IPS-18c (cell line): ENCODE measurements at regions not wholly inside any gene's neighbourhood (a gene's known extent, or its start where the extent isn't known, plus 50 kb on each side); places are given as distances from the start of the nearest gene placed in this dataset.

Experiments
- H3K4me3 ChIP-seq: 2 replicates; pipeline ENCODE4 v1.7.0; 2013; ENCODE audit warnings: low read depth, mild to moderate bottlenecking, low read length, moderate library complexity; ENCODE audit not compliant: insufficient read depth
- H3K9me3 ChIP-seq: one replicate; pipeline ENCODE4 v1.6.1; 2013; ENCODE audit warnings: mild to moderate bottlenecking, low read length, moderate library complexity; ENCODE audit not compliant: control insufficient read depth, insufficient read depth

DNA sequence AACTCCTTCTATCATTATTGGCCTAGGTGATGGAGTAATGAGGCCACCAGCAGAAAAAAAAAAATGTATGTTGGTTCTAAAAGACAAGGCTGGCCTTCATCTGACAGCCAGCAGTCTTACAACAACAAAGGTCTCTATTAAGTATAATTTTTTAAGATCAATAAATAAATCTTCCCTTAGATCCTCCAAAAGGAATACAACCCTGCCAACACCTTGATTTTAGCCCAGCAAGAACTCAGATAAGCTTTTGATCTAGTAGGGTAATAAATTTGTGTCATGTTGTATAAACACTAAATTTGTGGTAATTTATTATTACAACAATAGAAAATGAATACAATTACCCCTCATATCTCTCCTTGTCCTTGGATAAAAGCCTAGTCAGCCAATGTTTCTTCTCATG is 633.2 kb upstream of the FAM174A start:
- Histone ChIP-seq H3K4me3 (no peak overlapping the region), H3K9me3 (no peaks in the 10 kb centered on the region)

GRCh38 chr5:99900302-99900852 is 634.8 kb upstream of the FAM174A start:
- H3K9me3 ChIP-seq: no peaks in the 10 kb centered on the region

DNA sequence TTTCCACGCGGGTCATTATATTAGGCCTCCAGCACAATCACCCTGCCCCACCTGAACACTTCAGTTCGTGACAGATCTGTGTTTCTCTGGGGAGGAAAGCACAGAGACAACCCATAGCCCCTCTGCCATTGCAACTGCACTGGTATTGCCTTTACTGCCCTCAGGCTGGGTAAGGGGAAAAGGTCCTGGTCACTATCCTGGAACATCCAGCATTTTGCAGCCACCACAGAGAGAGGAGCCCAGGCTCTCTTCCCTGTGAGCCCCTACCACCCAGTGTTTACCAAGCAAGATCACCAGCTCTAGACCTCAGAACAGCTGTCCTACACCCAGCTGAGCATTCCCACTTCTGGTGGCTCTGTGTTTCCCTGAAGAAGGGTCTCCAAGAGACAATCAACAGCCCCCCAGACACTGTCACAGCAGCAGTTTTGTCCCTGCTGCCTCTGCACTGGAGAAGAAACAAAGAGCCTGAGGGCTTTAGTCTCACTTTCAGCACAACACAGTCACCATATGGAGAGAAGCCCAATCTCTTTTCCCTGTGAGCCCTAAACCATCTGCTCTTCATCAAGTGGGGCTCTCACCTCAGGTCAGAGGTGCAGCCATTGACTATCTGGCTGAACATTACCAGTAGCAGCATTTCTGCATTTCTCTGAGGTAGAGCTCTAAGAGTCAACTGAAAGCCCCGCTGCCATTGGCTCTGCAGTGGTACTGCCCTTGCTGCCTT is 655.2 kb upstream of the FAM174A start:
- H3K9me3 ChIP-seq: no peaks in the 10 kb centered on the region
- H3K4me3 ChIP-seq: no peak overlapping the region

More at GRCh38 chr5:99900302-99900852, 634.8 kb upstream of the FAM174A start:
- H3K4me3 ChIP-seq: no peak overlapping the region

- no peak overlapping the region for H3K4me3 ChIP-seq
- H3K9me3 ChIP-seq: no peaks in the 10 kb centered on the region
Observed at GRCh38 chr5:99878830-99879229, 656.3 kb upstream of the FAM174A start.

GRCh38 chr5:99866740-99867139 is 668.4 kb upstream of the FAM174A start:
- Histone ChIP-seq H3K4me3 (no peak overlapping the region), H3K9me3 (no peaks in the 10 kb centered on the region)

DNA sequence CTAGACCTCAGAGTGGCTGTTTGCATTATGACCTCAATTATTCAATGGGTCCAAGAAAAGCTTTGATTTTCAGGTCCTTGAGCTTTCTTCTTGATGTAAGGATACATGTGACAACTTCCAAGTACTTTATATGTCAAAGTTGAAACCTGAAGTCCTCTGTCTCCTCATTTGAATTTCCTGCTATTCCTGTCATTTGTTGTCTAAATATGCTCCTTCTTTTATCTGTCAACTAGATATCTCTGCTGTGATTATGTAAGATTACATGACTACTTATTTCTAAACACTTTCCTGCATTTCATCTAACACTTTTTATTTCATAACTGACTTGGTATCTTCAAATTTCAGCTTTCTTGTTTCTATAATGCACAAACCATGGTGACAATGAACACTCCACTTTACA is 670.0 kb upstream of the FAM174A start:
- H3K4me3 ChIP-seq: no peak overlapping the region
- no peaks in the 10 kb centered on the region for H3K9me3 ChIP-seq

DNA sequence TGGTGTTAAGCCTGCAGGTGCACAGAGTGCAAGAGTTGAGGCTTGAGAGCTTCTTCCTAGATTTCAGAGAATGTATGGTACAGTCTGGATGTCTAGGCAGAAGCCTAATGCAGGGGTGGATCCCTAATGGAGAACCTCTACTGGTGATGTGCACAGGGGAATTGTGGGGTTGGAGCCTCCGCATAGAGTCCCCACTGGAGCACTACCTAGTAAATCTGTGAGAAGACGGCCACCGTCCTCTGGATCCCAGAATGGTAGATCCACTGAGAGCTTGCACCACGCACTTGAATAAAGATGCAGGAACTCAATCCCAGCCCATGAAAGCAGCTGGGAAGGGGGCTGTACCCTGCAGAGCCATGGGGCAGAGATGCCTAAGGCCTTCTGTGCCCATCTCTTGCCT is 699.4 kb upstream of the FAM174A start:
- H3K9me3 ChIP-seq: no peaks in the 10 kb centered on the region
- H3K4me3 ChIP-seq: no peak overlapping the region

GRCh38 chr5:99827136-99827535 is 708.0 kb upstream of the FAM174A start:
- H3K9me3 ChIP-seq: no peaks in the 10 kb centered on the region
- H3K4me3 ChIP-seq: no peak overlapping the region

DNA sequence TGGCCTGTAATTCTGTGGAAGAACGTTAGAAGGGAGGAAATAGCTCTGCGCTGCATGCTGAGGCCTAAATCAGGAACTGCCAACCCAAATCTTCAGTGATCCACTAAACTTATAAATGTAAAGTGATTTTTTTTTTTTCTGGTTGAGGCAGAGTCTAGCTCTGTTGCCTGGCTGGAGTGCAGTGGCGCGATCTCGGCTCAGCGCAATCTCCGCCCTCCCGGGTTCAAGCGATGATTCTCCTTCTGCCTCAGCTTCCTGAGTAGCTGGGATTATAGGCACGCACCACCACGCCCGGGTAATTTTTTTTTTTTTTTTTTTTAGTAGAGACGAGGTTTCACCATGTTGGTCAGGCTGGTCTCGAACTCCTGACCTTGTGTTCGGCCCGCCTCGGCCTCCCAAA is 717.4 kb upstream of the FAM174A start:
- Histone ChIP-seq H3K4me3 (no peak overlapping the region), H3K9me3 (no peaks in the 10 kb centered on the region)

DNA sequence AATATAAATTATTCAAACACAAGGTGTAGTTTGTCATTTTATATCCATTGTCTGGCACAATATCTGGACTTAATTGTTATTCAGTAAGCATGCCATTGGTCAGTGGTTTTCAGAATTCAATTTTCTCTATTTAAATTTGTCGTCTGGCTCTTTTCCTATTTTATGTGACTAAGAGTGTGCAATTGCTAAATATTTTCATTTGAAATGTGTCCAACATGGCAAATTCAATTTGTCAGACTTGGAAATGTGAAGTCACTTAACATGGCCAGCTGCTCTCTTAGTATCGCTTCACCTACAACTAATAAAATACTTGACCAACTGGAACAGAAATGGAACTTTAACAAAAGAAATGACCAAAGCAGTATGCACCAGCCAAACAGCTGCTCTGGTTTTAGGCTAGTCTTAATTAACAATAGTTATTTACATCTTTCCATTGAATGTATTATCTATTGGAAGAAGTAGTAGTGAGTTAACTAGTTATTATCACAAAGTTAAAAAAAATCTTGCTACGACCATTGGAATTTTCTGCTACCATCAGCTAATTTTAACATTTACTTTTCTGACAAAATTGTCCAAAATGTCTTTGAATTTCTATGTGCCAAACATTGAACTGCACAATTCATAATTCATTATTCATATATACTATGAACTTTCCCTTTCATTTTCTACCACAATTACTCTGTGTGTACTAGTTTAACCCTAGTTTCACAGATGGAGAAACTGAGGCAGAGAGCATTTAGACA is 720.7 kb upstream of the FAM174A start:
- no peaks in the 10 kb centered on the region for H3K9me3 ChIP-seq

GRCh38 chr5:99808657-99809230 is 726.4 kb upstream of the FAM174A start:
- H3K9me3 ChIP-seq: no peaks in the 10 kb centered on the region
- no peak overlapping the region for H3K4me3 ChIP-seq

More for the DNA sequence above, 720.7 kb upstream of the FAM174A start:
- no peak overlapping the region for H3K4me3 ChIP-seq

- Histone ChIP-seq H3K9me3 (no peaks in the 10 kb centered on the region), H3K4me3 (no peak overlapping the region)
Observed at GRCh38 chr5:99807346-99807745, 727.8 kb upstream of the FAM174A start.

DNA sequence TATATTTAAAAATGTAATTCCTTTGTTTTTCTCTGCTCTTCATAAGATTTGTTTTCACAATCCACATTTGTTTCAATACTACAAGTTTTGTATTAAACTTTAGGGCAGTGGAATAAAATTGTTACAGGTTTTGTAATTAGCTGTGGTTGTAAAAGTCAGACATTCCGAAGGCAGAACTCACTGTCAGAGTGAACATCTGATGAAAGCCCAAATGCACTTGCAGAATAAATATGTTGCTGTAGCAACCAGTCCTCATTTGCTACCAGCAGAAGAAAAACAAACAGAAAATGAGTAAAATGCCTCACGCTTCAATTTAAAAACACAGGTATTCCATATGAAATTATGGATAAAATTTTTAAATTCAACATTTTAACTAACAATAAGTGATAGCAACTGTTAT is 740.1 kb upstream of the FAM174A start:
- H3K4me3 ChIP-seq: no peak overlapping the region
- H3K9me3 ChIP-seq: peaks cover under 1% of the 10 kb centered on the region

DNA sequence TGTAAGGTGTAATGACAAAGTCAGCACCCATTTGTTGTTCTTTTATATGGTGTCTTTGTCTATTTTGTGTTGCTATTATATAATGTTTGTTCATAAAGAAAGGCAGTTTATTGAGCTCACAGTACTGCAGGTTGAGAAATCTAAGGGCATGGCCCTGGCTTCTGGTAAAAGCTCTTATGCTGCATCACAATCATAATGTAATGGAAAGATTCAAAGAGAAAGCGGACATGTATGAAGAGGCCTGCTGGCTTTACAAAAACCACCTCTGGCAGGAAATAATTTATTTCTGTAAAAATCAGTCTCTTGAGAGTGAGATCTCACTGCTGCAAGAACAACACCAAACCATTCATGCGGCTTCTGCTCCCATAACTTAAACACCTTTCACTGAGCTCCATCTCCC is 746.7 kb upstream of the FAM174A start:
- Histone ChIP-seq H3K9me3 (no peaks in the 10 kb centered on the region), H3K4me3 (no peak overlapping the region)

- H3K9me3 ChIP-seq: no peaks in the 10 kb centered on the region
- H3K4me3 ChIP-seq: no peak overlapping the region
Observed at GRCh38 chr5:99775189-99775588, 760.0 kb upstream of the FAM174A start.

GRCh38 chr5:99773290-99773689 is 761.9 kb upstream of the FAM174A start:
- no peak overlapping the region for H3K4me3 ChIP-seq
- H3K9me3 ChIP-seq: no peaks in the 10 kb centered on the region

DNA sequence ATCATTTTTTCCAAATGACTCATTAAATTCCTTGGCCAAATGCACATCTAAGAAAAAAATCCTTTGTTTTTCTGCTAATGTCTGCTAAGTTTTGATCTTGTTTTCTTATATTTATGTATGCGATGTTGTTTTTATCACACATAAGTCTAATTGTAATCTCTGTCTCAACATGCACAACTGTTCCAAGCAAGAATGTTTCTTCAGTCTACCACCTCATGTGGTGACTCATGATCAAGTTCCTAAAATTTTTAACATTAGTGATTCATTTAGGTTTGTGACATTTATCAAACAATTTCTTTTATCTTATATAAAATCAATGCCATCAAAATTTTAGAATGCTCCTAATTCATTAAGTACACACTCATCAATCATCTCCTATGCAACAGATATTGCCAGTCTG is 763.9 kb upstream of the FAM174A start:
- H3K9me3 ChIP-seq: no peaks in the 10 kb centered on the region
- no peak overlapping the region for H3K4me3 ChIP-seq

GRCh38 chr5:99765011-99765410 is 770.2 kb upstream of the FAM174A start:
- Histone ChIP-seq H3K4me3 (no peak overlapping the region), H3K9me3 (no peaks in the 10 kb centered on the region)
